Liver (tissue), 7 donors: ENCODE measurements at regions not wholly inside any gene's neighbourhood (a gene's known extent, or its start where the extent isn't known, plus 50 kb on each side); places are given as distances from the start of the nearest gene placed in this dataset.

Experiments used
- DNase-seq: peaks from one replicate; pipeline ENCODE4 v3.0.0-alpha.2; 2017; ENCODE audit warnings: low spot score
- H3K27ac ChIP-seq, 2 donors: one replicate each; pipeline ENCODE4 v1.7.0; 2013; ENCODE audit warnings: inconsistent platforms in 2 of 2, low read length in 2 of 2, control low read depth in 1 of 2, low read depth in 1 of 2, mild to moderate bottlenecking in 1 of 2
- H3K27me3 ChIP-seq, 4 donors: one replicate each; pipeline versions ENCODE4 v1.6.1 to v1.7.0; 2013; ENCODE audit warnings: low read length in 3 of 4, inconsistent platforms in 1 of 4, mild to moderate bottlenecking in 1 of 4, moderate library complexity in 1 of 4; ENCODE audit not compliant: control insufficient read depth in 4 of 4, insufficient read depth in 4 of 4
- H3K36me3 ChIP-seq, 4 donors: one replicate each; pipeline versions ENCODE4 v1.6.1 to v1.7.0; 2013; ENCODE audit warnings: low read length in 3 of 4, mild to moderate bottlenecking in 3 of 4, low read depth in 1 of 4, moderate library complexity in 1 of 4; ENCODE audit not compliant: control insufficient read depth in 4 of 4, insufficient read depth in 3 of 4
- H3K4me1 ChIP-seq, 4 donors: one replicate each; pipeline versions ENCODE4 v1.6.1 to v1.7.0; 2013; ENCODE audit warnings: low read length in 3 of 4, mild to moderate bottlenecking in 3 of 4, moderate library complexity in 1 of 4; ENCODE audit not compliant: control insufficient read depth in 4 of 4, insufficient read depth in 4 of 4
- H3K4me3 ChIP-seq, 3 donors: one replicate each; pipeline versions ENCODE4 v1.6.1 to v1.7.0; 2013; ENCODE audit warnings: low read length in 3 of 3, control low read depth in 1 of 3, low read depth in 1 of 3, mild to moderate bottlenecking in 1 of 3
- H3K9ac ChIP-seq, 2 donors: one replicate each; pipeline ENCODE4 v1.7.0; 2013; ENCODE audit warnings: low read length in 2 of 2, mild to moderate bottlenecking in 2 of 2, moderate library complexity in 2 of 2, control low read depth in 1 of 2, low read depth in 1 of 2
- H3K9me3 ChIP-seq, 4 donors: one replicate each; pipeline versions ENCODE4 v1.6.1 to v1.7.0; 2013; ENCODE audit warnings: low read length in 3 of 4; ENCODE audit not compliant: control insufficient read depth in 4 of 4
- ATF3 ChIP-seq: IDR thresholded peaks from 2 replicates; pipeline ENCODE4 v1.6.1; 2016; ENCODE audit warnings: antibody characterized with exemption
- EGR1 ChIP-seq, 2 donors: IDR thresholded peaks; 2 replicates each; pipeline ENCODE4 v1.6.1; 2016 to 2018; ENCODE audit warnings: antibody characterized with exemption in 2 of 2, low read depth in 2 of 2
- FOXA1 ChIP-seq: IDR thresholded peaks from 2 replicates; pipeline ENCODE4 v1.6.1; 2016; ENCODE audit warnings: antibody characterized with exemption
- FOXA2 ChIP-seq: IDR thresholded peaks from 2 replicates; pipeline ENCODE4 v1.6.1; 2016; ENCODE audit warnings: antibody characterized with exemption
- HNF4A ChIP-seq, 2 donors: conservative IDR thresholded peaks; 2 replicates each; pipeline ENCODE4 v1.6.1; 2016; ENCODE audit warnings: antibody characterized with exemption in 2 of 2, mild to moderate bottlenecking in 2 of 2
- HNF4G ChIP-seq: IDR thresholded peaks from 2 replicates; pipeline ENCODE4 v1.6.1; 2016; ENCODE audit warnings: antibody characterized with exemption
- JUND ChIP-seq, 2 donors: IDR thresholded peaks; 2 replicates each; pipeline ENCODE4 v1.6.1; 2016; ENCODE audit warnings: antibody characterized with exemption in 2 of 2
- NR2F2 ChIP-seq: IDR thresholded peaks from 2 replicates; pipeline ENCODE4 v1.6.1; 2016; ENCODE audit warnings: antibody characterized with exemption
- REST ChIP-seq: IDR thresholded peaks from 2 replicates; pipeline ENCODE4 v1.6.1; 2016; ENCODE audit warnings: antibody characterized with exemption, mild to moderate bottlenecking
- SP1 ChIP-seq: IDR thresholded peaks from 2 replicates; pipeline ENCODE4 v1.6.1; 2018; ENCODE audit warnings: antibody characterized with exemption, mild to moderate bottlenecking
- TAF1 ChIP-seq: conservative IDR thresholded peaks from 2 replicates; pipeline ENCODE4 v1.6.1; 2016; ENCODE audit warnings: antibody characterized with exemption, mild to moderate bottlenecking
- YY1 ChIP-seq: IDR thresholded peaks from 2 replicates; pipeline ENCODE4 v1.6.1; 2016; ENCODE audit warnings: antibody characterized with exemption, mild to moderate bottlenecking
- WGBS: extraction: QIAGEN DNeasy Blood & Tissue Kit; methylation state at CpG from one replicate; pipeline ENCODE4 v1.1.7; 2013; 5-methylcytosine and 5-hydroxymethylcytosine counted together
- TF ChIP-seq, protein P1 (sequence below): IDR thresholded peaks from 2 replicates; pipeline ENCODE4 v1.6.1; 2016; ENCODE audit warnings: antibody characterized with exemption
- donor health status: healthy.
- donor health status: healthy.
- donor health status: healthy.
- donor health status: healthy.

- H3K36me3 ChIP-seq = no peaks in the 10 kb centered on the region
- H3K4me3 ChIP-seq = no peak overlapping the region
- DNase-seq = no peak
- H3K27ac ChIP-seq = no peak overlapping the region
- H3K4me1 ChIP-seq = no peaks in the 10 kb centered on the region
- peaks cover 0 to 4% (median 0%) of the 10 kb centered on the region in 4 donors for H3K9me3 ChIP-seq
- TF ChIP-seq SP1 (no peak), EGR1 (IDR thresholded peaks at IDR 0.05; ENCODE audit: low read depth in 2 of 2) (no peak), JUND (IDR thresholded peaks at IDR 0.05) (no peak), REST (no peak), NR2F2 (no peak), ATF3 (no peak), HNF4A (conservative IDR thresholded peaks at IDR 0.05) (no peak), TAF1 (no peak), HNF4G (no peak), FOXA2 (no peak), YY1 (no peak), FOXA1 (no peak)
- TF ChIP-seq, protein P1, sequence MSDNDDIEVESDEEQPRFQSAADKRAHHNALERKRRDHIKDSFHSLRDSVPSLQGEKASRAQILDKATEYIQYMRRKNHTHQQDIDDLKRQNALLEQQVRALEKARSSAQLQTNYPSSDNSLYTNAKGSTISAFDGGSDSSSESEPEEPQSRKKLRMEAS = no peak
- 28% methylated on average over 10 of the region's 10 CpGs for WGBS
- no peaks in the 10 kb centered on the region for H3K27me3 ChIP-seq
- no peak overlapping the region for H3K9ac ChIP-seq
These were observed 315.1 kb upstream of the EEF2KMT start for GRCh38 chr16:5412731-5413130.

DNA sequence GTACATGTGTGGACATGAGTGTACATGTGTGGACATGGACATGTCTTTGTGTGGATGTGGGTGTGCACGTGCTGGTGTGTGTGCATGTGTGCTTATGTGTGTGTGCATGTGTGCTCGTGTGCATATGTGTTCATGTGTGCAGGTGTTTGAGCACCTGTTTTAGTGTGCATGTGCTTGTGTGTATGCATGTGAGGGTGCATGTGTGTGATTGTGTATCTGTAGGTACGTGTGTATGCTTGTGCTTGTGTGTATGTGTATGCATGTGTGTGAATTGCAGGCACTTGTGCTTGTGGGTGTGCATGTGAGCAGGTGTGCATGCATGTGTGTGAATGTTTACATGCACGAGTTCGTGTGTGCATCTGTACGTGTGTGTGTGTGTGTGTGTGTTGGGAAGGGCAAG is 300.6 kb upstream of the EEF2KMT start:
- H3K9me3 ChIP-seq = peaks cover 0 to 2% (median 0%) of the 10 kb centered on the region in 4 donors
- no peak overlapping the region for H3K4me3 ChIP-seq
- whole genome bisulfite sequencing = 73% methylated on average over 6 of the region's 6 CpGs
- H3K4me1 ChIP-seq = no peaks in the 10 kb centered on the region
- no peak for DNase-seq
- no peak overlapping the region for H3K27ac ChIP-seq
- no peak for TF ChIP-seq FOXA2
- TF ChIP-seq REST = no peak
- H3K9ac ChIP-seq = no peak overlapping the region
- H3K36me3 ChIP-seq = no peaks in the 10 kb centered on the region
- no peaks in the 10 kb centered on the region for H3K27me3 ChIP-seq
